ENCODE measurements at regions not wholly inside any gene's neighbourhood (a gene's known extent, or its start where the extent isn't known, plus 50 kb on each side); places are given as distances from the start of the nearest gene placed in this dataset.

DNA sequence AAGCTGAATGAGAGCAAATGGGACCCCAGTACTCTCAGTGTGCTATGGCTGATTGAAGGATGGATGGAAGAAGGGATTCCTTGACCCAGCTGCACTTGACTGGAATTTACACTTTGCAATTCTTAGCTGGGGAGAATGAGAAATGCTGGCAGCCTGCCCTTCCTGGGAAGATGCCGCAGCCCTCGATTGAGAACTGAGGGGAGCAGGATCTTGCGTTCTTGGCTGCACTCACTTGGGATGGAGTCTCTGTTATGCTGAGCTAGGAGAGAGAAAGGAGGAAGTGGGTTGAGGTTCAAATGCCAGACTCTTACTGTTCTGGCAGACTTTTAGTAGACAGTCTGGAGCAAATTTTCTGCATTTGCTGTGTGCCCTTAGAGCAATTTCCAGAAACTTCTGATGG is 221.2 kb downstream of the FNDC1 start:
- H3K27ac ChIP-seq (ENCODE audit: low read depth, low read length): no peak overlapping the region
- H3K4me2 ChIP-seq (ENCODE audit: low read length): no peak overlapping the region
- H4K20me1 ChIP-seq (ENCODE audit: control insufficient read depth, insufficient read depth, low read depth, low read length): no peaks in the 10 kb centered on the region
- no peaks in the 10 kb centered on the region for H3K36me3 ChIP-seq (ENCODE audit: control insufficient read depth, low read length)
- peaks cover 4% of the 10 kb centered on the region; the same call in 1 of the 2 replicates for H3K9me3 ChIP-seq (ENCODE audit: control insufficient read depth, insufficient read depth, low read length)
- H3K27me3 ChIP-seq (ENCODE audit: control insufficient read depth, low read length): no peaks in the 10 kb centered on the region
- H3K9me2 ChIP-seq (replicated peaks; ENCODE audit: control insufficient read depth, low read length): no peaks in the 10 kb centered on the region
- H3K4me3 ChIP-seq (ENCODE audit: low read length): no peak overlapping the region
- no peaks in the 10 kb centered on the region for H3F3A ChIP-seq (ENCODE audit: control insufficient read depth, insufficient read depth)
- no peaks in the 10 kb centered on the region for H3K4me1 ChIP-seq (ENCODE audit: control insufficient read depth, low read length)
- TF ChIP-seq, protein P1, sequence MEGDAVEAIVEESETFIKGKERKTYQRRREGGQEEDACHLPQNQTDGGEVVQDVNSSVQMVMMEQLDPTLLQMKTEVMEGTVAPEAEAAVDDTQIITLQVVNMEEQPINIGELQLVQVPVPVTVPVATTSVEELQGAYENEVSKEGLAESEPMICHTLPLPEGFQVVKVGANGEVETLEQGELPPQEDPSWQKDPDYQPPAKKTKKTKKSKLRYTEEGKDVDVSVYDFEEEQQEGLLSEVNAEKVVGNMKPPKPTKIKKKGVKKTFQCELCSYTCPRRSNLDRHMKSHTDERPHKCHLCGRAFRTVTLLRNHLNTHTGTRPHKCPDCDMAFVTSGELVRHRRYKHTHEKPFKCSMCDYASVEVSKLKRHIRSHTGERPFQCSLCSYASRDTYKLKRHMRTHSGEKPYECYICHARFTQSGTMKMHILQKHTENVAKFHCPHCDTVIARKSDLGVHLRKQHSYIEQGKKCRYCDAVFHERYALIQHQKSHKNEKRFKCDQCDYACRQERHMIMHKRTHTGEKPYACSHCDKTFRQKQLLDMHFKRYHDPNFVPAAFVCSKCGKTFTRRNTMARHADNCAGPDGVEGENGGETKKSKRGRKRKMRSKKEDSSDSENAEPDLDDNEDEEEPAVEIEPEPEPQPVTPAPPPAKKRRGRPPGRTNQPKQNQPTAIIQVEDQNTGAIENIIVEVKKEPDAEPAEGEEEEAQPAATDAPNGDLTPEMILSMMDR (IDR thresholded peaks at IDR 0.05; ENCODE audit: low read depth, low read length, poor library complexity, severe bottlenecking): no peak
- TF ChIP-seq EZH2phosphoT487 (IDR thresholded peaks at IDR 0.05; ENCODE audit: borderline replicate concordance, low read length): no peak
- no peaks in the 10 kb centered on the region for H3K79me2 ChIP-seq (ENCODE audit: control insufficient read depth, low read length)

DNA sequence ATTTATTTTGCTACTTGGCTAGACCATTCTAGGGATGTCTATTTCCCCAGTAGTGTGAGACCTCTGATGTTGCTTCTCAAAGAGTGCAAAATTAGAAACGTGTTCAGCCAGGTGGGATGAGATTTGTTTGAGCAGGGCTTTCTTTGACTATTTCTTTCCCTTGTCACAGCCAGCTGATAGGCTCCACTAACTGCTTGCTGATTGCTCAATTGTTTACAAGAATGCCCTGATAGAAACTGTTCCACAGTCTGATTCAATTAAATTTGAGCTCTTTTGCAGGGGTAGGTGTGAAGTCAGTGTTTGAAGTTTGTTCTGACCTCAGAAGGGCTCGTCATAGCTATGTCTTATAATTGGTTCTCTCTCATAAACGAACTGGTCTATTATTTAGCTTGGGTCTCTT is 220.5 kb downstream of the FNDC1 start:
- Histone ChIP-seq H3K9me2 (replicated peaks; ENCODE audit: control insufficient read depth, low read length) (no peaks in the 10 kb centered on the region), H3F3A (ENCODE audit: control insufficient read depth, insufficient read depth) (no peaks in the 10 kb centered on the region), H3K9me3 (ENCODE audit: control insufficient read depth, insufficient read depth, low read length) (peaks cover 4% of the 10 kb centered on the region; the same call in 1 of the 2 replicates), H3K36me3 (ENCODE audit: control insufficient read depth, low read length) (no peaks in the 10 kb centered on the region), H3K27ac (ENCODE audit: low read depth, low read length) (no peak overlapping the region), H3K4me1 (ENCODE audit: control insufficient read depth, low read length) (no peaks in the 10 kb centered on the region), H4K20me1 (ENCODE audit: control insufficient read depth, insufficient read depth, low read depth, low read length) (no peaks in the 10 kb centered on the region), H3K4me2 (ENCODE audit: low read length) (no peak overlapping the region), H3K4me3 (ENCODE audit: low read length) (no peak overlapping the region), H3K27me3 (ENCODE audit: control insufficient read depth, low read length) (no peaks in the 10 kb centered on the region), H3K79me2 (ENCODE audit: control insufficient read depth, low read length) (no peaks in the 10 kb centered on the region)
- TF ChIP-seq EZH2phosphoT487 (IDR thresholded peaks at IDR 0.05; ENCODE audit: borderline replicate concordance, low read length): no peak
- TF ChIP-seq, protein P1 (IDR thresholded peaks at IDR 0.05; ENCODE audit: low read depth, low read length, poor library complexity, severe bottlenecking): no peak

DNA sequence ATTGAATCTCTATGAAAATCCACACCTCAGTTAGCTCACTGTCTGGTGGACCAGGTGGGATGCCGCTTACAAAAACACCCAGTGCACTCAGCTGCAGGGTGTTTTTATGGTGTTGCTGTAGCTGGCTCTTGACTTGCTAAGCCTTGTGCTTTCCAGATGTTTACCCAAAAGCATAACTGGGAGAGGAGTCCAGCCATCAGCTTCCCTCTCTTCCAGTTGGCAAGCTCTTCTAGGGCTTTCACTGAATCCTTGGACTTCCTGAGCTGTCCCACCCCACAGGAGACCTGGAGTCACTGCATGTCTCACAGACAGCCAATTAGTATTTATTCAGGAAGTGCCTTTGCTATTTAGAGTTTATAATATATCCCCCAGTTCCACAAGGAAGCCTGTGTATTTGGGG is 210.9 kb downstream of the FNDC1 start:
- Histone ChIP-seq H4K20me1 (ENCODE audit: control insufficient read depth, insufficient read depth, low read depth, low read length) (no peaks in the 10 kb centered on the region), H3K4me3 (ENCODE audit: low read length) (no peak overlapping the region), H3K4me2 (ENCODE audit: low read length) (no peak overlapping the region), H3K27ac (ENCODE audit: low read depth, low read length) (no peak overlapping the region), H3K4me1 (ENCODE audit: control insufficient read depth, low read length) (no peaks in the 10 kb centered on the region), H3K9me3 (ENCODE audit: control insufficient read depth, insufficient read depth, low read length) (no peaks in the 10 kb centered on the region), H3K27me3 (ENCODE audit: control insufficient read depth, low read length) (no peaks in the 10 kb centered on the region), H3K79me2 (ENCODE audit: control insufficient read depth, low read length) (no peaks in the 10 kb centered on the region), H3K9me2 (replicated peaks; ENCODE audit: control insufficient read depth, low read length) (no peaks in the 10 kb centered on the region), H3K36me3 (ENCODE audit: control insufficient read depth, low read length) (no peaks in the 10 kb centered on the region), H3F3A (ENCODE audit: control insufficient read depth, insufficient read depth) (no peaks in the 10 kb centered on the region)
- TF ChIP-seq EZH2phosphoT487 (IDR thresholded peaks at IDR 0.05; ENCODE audit: borderline replicate concordance, low read length): no peak
- TF ChIP-seq, protein P1 (IDR thresholded peaks at IDR 0.05; ENCODE audit: low read depth, low read length, poor library complexity, severe bottlenecking): no peak
